Neural crest cell (in vitro differentiated cells): ENCODE measurements at regions not wholly inside any gene's neighbourhood (a gene's known extent, or its start where the extent isn't known, plus 50 kb on each side); places are given as distances from the start of the nearest gene placed in this dataset.
"Not testable (repeated sequence)": the region's sequence is repeated elsewhere in the genome, so short reads cannot be mapped to it uniquely, and the experiment has no call there.

ENCODE experiments used
- DNase-seq: peaks from one replicate; pipeline ENCODE4 v3.0.0; 2021; ENCODE audit warnings: low read depth, mixed read lengths, low spot score
- H3K27ac Mint-ChIP-seq: one replicate; pipeline ENCODE4 v1.8.0; 2021; ENCODE audit warnings: mild to moderate bottlenecking, mixed read lengths; ENCODE audit not compliant: unreplicated experiment
- H3K27me3 Mint-ChIP-seq: 2 replicates; pipeline ENCODE4 v1.8.0; 2021; ENCODE audit warnings: low read depth, mild to moderate bottlenecking, mixed read lengths
- H3K36me3 Mint-ChIP-seq: 2 replicates; pipeline ENCODE4 v1.8.0; 2021; ENCODE audit warnings: low read depth, mild to moderate bottlenecking, mixed read lengths
- H3K4me1 Mint-ChIP-seq: 2 replicates; pipeline ENCODE4 v1.8.0; 2021; ENCODE audit warnings: mixed read lengths
- H3K4me3 Mint-ChIP-seq: one replicate; pipeline ENCODE4 v1.8.0; 2021; ENCODE audit warnings: mild to moderate bottlenecking, mixed read lengths
- H3K9me3 Mint-ChIP-seq: 2 replicates; pipeline ENCODE4 v1.8.0; 2021; ENCODE audit warnings: mixed read lengths
- TF ChIP-seq, protein P1 (sequence below): fragments of 200-600 bp; sonication (generic); conservative IDR thresholded peaks from 2 replicates; pipeline ENCODE4 v1.5.0; 2021; ENCODE audit warnings: antibody characterized with exemption, mild to moderate bottlenecking

DNA sequence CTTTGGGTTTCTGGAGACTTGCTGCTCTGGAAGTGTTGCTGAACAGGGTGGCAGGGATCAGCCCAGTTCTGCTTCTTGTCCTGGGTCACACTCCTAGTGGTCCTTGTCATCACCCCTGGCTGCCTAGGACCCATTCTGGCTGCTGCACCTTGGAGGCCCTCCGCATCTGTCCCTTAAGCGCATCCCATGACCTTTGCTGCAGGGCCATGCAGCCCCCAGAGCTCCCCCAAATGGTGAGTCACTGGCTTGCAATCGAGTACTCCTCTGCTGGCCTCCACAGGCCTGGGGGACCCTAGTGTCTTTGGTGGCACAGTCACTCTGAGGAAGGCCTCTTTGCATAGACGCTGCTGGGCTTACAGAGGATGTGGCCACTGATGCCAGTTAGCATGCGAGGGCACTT is 188.5 kb downstream of the ASB1 start:
- peaks cover 5% of the 10 kb centered on the region for H3K4me1 Mint-ChIP-seq
- H3K36me3 Mint-ChIP-seq, result peaks cover 4% of the 10 kb centered on the region
- peaks cover 8% of the 10 kb centered on the region for H3K9me3 Mint-ChIP-seq
- TF ChIP-seq, protein P1, sequence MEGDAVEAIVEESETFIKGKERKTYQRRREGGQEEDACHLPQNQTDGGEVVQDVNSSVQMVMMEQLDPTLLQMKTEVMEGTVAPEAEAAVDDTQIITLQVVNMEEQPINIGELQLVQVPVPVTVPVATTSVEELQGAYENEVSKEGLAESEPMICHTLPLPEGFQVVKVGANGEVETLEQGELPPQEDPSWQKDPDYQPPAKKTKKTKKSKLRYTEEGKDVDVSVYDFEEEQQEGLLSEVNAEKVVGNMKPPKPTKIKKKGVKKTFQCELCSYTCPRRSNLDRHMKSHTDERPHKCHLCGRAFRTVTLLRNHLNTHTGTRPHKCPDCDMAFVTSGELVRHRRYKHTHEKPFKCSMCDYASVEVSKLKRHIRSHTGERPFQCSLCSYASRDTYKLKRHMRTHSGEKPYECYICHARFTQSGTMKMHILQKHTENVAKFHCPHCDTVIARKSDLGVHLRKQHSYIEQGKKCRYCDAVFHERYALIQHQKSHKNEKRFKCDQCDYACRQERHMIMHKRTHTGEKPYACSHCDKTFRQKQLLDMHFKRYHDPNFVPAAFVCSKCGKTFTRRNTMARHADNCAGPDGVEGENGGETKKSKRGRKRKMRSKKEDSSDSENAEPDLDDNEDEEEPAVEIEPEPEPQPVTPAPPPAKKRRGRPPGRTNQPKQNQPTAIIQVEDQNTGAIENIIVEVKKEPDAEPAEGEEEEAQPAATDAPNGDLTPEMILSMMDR, result no peak
- no peak for DNase-seq
- H3K27ac Mint-ChIP-seq, result no peak overlapping the region
- no peaks in the 10 kb centered on the region for H3K27me3 Mint-ChIP-seq
- no peak overlapping the region for H3K4me3 Mint-ChIP-seq

DNA sequence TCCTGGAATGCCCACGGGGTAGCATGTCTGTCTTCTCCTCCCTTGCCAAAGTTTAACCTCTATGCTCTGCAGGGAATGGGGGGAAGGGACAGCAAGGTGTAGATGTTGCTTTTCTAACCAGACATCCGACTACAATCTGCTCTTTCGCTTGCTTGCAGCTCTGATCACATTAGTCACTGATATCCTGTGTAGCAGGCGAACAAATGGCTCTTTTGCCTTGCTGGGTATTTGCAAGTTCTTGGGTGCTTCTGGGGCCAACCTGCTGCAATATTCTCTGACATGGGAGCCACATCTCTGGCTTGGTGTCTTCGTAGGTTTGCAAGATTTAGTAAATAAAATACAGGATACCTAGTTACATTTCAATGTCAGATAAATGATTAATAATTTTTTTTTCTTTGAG is 190.0 kb downstream of the ASB1 start:
- Mint-ChIP-seq H3K27me3 (peaks cover 2% of the 10 kb centered on the region), H3K36me3 (no peaks in the 10 kb centered on the region), H3K27ac (no peak overlapping the region), H3K4me1 (peaks cover 5% of the 10 kb centered on the region), H3K4me3 (no peak overlapping the region), H3K9me3 (no peaks in the 10 kb centered on the region)
- no peak for DNase-seq
- TF ChIP-seq, protein P1, result no peak

DNA sequence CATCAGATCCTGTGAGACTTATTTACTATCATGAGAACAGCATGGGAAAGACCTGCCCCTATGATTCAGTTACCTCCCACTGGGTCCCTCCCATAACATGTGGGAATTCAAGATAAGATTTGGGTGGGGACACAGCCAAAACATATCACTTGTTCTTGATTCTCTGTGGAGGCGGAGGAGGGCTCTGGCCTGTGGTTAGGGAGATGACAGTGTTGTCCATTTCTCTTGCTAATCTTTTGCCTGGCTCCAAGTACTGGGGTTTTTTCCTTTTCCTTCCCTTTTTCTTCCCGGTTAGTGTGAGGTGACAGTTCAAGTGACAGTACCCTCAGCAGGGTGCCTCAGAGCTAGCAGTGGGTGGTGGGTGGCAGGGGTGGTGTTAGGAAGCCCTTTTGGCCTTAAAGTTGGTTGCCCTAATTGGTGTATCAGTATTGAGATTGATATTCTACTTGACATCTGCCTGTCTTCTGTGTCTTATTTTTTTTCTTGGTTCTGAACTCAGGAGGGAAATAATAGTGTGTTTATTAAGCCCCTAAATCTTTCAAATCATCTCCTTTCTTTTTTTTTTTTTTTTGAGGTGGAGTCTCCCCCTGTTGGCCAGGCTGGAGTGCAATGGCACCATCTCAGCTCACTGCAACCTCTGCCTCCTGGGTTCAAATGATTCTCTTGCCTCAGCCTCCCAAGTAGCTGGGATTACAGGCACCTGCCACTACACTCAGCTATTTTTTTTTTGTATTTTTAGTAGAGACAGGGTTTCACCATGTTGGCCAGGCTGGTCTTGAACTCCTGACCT is 192.0 kb downstream of the ASB1 start:
- H3K4me3 Mint-ChIP-seq, H3K36me3 Mint-ChIP-seq, DNase-seq, H3K27me3 Mint-ChIP-seq, H3K4me1 Mint-ChIP-seq, H3K27ac Mint-ChIP-seq, H3K9me3 Mint-ChIP-seq: not testable (repeated sequence)
- TF ChIP-seq, protein P1, result peak; percentile 43

DNA sequence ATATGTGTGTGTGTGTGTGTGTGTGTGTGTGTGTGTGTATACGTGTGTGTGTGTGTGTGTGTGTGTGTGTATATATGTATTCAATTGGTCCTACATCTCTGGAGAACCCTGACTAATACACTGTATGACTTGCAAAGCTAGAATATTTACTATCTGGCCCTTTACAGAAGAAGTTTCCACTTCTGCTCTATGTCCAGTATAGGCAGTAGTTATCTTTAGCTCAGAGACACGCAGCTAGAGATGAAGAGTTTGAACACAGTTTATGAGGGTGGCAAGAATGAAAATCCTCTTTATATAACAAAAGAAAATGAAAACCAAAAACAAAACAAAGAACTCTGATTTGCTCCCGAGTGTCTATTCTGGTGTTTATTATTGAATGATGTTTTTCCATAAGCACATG is 201.2 kb downstream of the ASB1 start:
- H3K4me1 Mint-ChIP-seq, result no peaks in the 10 kb centered on the region
- H3K9me3 Mint-ChIP-seq, result peaks cover 12% of the 10 kb centered on the region
- TF ChIP-seq, protein P1, result no peak
- H3K36me3 Mint-ChIP-seq, result no peaks in the 10 kb centered on the region
- no peak overlapping the region for H3K4me3 Mint-ChIP-seq
- peaks cover 2% of the 10 kb centered on the region for H3K27me3 Mint-ChIP-seq
- H3K27ac Mint-ChIP-seq, result no peak overlapping the region
- DNase-seq, result no peak

- Mint-ChIP-seq H3K4me1 (no peaks in the 10 kb centered on the region), H3K27me3 (no peaks in the 10 kb centered on the region), H3K36me3 (no peaks in the 10 kb centered on the region), H3K27ac (no peak overlapping the region), H3K9me3 (peaks cover 7% of the 10 kb centered on the region), H3K4me3 (no peak overlapping the region)
- DNase-seq, result no peak
- TF ChIP-seq, protein P1, result no peak
Observed at GRCh38 chr2:238629064-238629463, 202.3 kb downstream of the ASB1 start.
